ENCODE measurements at regions not wholly inside any gene's neighbourhood (a gene's known extent, or its start where the extent isn't known, plus 50 kb on each side); places are given as distances from the start of the nearest gene placed in this dataset.
"Not testable (repeated sequence)": the region's sequence is repeated elsewhere in the genome, so short reads cannot be mapped to it uniquely, and the experiment has no call there.

DNA sequence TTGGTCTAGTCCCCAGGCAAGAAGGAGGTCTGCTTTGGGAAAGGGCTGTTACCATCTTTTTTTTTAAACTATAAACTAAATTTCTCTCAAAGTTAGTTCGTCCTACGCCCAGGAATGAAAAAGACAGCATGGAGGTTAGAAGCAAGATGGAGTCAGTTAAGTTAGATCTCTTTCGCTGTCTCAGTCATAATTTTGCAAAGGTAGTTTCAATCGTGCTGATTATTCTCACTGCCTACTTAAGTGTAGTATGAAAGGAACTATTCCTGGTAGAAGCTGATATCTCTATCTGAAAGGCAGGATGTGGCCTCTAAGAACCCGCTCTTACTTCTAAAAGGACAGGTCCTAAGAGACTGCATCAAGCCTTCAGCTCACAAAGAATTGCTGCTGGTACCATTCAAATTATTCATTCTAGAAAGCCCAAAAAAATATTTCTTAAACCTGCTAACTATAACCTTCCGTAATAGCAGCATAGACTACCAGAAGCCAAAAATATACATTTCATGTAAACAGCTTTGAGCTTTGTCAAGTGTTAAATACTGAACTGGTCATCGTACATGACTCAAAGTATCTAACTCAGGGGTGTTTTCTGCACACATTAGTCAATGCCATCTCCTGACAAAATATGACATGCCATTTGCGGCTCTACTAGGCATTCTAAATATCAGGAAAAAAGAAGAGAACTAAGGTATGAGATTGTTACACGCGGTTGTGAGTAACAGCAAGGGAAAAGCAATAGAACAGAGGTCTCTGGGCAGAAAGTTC is 96.0 kb upstream of the CCDC80 start:
- DNase-seq (ENCODE audit: low spot score), result no peak

DNA sequence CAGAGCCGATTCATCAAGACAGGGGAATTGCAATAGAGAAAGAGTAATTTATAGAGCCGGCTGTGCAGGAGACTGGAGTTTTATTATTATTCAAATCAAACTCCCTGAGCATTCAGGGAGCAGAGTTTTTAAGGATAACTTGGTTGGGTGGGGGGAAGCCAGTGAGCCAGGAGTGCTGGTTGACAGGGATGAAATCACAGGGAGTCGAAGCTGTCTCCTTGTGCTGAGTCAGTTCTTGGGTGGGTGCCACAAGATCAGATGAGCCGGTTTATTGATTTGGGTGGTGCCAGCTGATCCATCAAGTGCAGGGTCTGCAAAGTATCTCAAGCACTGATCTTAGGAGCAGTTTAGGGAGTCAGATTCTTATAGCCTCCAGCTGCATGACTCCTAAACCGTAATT is 95.4 kb upstream of the CCDC80 start:
- no peak for DNase-seq (ENCODE audit: low spot score)

DNA sequence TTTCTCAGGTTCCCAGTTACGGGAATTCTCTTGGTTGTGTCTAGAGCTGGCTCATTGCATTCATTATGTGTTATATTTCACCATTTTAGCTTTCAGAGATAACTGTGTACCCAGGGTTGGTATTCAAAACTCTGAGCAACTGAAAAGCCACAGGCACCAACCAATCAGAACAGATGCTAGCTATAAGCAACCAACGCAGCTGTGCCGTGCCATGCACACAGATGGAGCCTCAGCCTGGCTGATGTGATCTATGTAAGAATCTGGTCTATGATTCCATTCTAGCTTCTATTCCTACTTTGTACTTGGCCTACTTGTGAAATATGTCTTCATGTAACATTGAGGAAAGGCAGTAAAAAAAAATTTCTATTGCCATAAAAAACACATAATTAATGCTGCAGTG is 95.0 kb upstream of the CCDC80 start:
- DNase-seq (ENCODE audit: low spot score), result no peak

DNA sequence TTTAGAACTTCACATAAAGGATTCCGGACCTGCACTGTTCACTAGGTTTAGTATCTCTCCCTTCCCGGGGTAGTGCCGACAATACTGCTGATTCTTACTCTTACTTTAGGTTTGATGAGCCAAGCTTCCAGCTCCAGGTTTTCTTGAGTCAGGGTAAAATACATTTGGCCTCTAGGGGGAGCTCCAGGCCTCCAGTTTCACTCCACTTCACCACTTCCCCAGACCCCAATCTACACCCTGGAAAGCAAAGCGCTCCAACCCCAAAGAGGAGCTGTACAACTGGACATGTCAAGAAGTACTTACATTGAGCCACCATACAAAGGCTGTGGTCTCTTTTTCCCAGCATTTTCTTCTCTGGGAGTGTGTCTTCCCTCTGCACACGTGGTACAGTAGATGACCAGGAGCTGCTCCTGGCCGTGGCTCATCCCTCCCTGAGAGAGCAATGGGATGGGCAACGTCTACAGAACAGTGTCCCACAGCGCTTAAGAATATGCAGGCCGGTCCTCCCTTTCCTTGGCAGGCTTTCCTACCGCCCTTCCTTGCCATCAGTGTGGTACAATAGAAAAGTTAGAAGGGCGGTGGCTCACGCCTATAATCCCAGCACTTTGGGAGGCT is 93.9 kb upstream of the CCDC80 start:
- DNase-seq (ENCODE audit: low spot score), result peak; percentile 61

DNA sequence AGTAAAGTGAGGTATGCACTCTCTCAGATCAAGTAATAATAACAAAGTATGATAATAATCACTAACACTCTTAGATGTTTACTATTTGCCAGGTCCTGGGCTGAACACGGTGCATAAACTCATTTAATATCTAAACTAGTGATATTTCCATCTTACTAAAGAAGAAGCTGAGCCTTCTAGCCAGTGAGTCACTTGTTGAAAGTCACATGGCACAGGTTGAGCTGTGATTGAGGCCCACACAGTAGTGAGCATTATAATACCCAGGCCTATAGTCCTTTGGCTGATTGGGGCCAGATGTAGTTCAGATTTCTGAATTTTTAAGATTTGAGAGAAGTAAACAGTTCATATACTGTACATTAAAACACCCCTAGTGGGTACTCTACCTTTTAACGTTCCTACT is 93.2 kb upstream of the CCDC80 start:
- no peak for DNase-seq (ENCODE audit: low spot score)

DNA sequence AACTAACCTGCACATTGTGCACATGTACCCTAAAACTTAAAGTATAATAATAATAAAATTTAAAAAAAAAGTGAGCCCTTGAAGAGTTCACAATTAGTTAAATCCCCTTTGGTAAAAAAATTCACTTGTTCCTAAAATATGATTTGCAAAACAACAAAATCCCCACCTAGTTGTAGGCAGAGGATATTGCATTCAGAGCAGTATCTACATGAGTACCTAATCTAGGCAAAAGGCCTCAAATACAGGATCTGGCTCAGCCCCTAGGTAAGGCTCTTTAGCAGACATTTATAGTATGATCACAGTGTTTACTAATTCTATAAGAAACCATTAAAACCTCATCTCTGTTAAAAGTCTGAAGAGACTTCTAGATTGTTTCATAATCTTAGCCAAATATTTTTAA is 89.3 kb upstream of the CCDC80 start:
- no peak for DNase-seq (ENCODE audit: low spot score)

DNA sequence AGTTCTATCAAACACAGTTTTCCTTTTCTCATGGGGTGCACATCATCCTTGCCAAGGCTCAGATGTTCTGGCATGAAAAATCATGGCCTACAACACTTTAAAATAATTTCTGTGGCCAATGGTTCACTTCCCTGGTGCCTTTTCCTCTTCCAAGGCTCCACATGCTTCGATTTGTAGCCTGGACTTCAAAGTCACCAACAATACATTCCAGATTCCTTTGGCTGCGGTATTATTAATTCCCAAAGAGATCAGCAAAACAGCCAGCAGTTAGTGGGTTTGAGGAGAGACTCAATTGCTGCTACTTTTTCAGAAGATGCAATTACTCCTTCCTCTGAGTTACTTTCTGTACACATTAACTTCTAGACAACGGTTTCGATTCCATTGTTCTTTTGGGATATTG is 80.3 kb upstream of the CCDC80 start:
- no peak for DNase-seq (ENCODE audit: low spot score)

DNA sequence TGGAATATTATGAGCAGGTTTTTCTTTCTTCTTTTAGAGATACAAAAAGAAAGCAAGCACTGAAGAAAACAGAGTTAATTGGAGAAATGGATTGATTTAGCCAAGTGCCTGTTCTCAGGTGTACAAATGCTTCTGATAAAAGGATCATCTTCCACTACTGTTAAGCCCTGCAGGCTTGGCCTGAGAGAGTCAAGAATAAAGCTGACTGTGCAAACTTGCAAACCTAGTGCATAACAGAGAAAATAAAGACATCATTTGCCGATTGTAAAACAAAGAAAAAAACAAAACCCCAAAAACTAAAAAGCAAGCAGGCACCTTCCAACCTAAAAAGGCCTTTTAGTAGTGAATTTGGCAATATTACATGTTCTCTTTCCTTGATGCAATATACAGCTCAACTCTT is 78.0 kb upstream of the CCDC80 start:
- no peak for DNase-seq (ENCODE audit: low spot score)

DNA sequence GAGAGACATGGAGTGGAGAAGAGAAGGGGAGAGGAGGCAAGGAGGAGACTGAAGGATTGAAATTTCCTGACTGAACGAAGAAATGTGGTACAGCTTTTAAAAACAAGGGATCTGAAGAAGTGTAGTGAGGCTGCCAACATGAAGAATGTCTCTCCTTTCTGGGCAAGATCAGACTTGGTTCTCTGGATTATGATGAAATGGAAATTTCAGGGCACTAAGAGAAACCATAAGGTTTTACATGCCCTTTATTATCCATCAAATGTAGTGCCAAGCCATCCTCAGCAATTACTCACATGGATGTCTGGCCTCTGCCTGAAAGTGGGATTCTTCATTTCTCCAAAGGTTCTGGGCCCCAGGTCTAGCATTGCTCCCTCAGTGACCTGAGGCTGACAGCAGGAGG is 77.6 kb upstream of the CCDC80 start:
- no peak for DNase-seq (ENCODE audit: low spot score)

DNA sequence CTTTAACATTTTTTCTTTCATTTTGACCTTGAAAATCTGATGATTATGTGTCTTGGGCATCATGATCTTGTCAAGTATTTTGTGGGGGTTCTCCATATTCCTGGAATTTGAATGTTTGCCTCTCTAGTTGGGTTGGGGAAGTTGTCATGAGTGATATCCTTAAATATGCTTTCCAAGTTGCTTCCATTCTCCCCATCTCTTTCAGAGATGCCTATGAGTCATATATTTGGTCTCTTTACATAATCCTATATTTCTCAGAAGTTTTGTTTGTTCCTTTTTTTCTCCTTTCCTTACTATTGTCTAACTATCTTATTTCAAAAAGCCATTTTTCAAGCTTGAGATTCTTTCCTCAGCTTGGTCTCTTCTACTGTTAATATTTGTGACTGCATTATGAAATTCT is 69.0 kb upstream of the CCDC80 start:
- no peak for DNase-seq (ENCODE audit: low spot score)

DNA sequence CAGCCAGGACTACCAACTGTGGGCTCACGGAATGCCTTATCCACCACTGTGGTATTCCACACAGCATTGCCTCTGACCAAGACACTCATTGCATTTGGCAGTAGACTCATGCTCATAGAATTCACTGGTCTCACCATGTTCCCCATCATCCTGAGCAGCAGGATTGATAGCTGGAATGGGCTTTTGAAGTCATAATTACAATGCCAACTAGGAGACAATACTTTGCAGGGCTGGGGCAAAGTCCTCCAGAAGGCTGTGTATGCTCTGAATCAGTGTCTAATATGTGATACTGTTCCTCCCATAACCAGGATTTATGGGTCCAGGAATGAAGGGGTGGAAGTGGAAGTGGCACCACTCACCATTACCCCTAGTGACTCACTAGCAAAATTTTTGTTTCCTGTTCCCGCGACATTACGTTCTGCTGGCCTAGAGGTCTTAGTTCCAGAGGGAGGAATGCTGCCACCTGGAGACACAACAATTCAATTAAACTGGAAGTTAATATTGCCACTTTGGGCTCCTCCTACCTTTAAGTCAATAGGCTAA is 58.6 kb upstream of the CCDC80 start:
- peak; percentile 59 for DNase-seq (ENCODE audit: low spot score)

DNA sequence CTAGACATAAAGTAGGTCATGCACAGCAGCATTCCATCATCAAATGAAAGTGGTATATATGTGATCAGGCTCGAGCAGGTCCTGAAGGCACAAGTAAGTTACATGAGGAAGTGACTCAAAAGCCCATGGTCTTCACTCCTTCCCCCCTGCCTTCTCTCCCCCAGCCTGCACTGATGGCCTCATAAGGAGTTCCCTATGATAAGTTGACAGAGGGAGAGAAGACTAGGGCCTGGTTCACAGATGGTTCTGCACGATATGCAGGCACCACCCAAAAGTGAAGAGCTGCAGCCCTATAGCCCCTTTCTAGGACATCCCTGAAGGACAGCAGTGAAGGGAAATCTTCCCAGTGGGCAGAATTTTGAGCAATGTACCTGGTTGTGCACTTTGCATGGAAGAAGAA is 57.5 kb upstream of the CCDC80 start:
- not testable (repeated sequence) for DNase-seq (ENCODE audit: low spot score)

DNA sequence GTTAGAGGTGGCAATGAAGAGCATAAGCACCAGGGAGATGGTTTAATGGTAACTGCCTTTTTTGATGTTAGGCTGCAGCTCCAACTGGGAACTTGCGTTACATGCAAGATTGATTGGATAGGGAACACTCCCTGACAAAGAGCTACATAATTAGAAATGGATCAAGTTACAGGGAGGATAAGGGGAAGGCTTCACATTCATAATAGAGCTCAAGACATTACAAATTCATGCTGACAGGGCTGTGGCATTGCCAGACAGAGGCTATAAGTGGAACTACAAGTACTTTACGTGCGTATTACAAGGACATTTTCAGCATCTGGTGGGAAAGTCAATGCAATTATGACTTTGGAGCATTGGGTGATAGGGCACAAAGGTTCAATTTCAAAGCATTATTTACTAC is 55.3 kb upstream of the CCDC80 start:
- DNase-seq (ENCODE audit: low spot score), result not testable (repeated sequence)

DNA sequence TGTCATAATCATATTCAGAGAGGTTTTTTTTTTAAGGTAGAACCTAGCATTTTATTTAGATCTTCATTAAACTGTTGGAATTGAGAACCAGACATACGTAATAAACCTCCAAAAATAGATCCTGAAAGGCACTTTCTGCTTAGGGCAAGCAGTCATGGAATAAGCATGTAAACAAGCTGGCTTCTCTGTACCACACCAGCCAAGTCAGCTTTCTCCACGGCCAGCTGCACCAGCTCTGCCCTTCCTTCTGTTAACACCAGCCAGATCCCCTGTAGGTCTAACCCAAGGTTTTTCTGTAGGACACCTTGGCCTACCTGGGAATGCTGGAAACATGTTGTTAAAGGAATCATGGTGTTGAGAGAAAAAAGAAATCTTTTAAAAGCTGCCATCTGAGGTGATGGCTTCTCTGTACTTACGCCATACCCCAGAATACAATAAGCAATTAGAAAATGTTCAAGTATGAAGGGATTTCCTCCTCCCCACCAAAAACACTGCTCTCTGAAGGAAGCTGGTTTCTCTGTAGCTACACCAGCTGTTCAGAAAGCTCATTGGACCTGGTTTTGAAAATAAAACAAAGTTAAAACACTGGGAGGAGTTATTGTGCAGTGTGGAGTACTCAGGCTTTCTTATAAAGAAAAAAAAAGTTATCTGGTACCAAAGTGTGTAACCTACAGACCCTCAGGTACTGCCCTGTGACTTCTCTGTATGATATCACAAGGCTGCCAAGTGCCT is 54.6 kb upstream of the CCDC80 start:
- DNase-seq (ENCODE audit: low spot score), result not testable (repeated sequence)

DNA sequence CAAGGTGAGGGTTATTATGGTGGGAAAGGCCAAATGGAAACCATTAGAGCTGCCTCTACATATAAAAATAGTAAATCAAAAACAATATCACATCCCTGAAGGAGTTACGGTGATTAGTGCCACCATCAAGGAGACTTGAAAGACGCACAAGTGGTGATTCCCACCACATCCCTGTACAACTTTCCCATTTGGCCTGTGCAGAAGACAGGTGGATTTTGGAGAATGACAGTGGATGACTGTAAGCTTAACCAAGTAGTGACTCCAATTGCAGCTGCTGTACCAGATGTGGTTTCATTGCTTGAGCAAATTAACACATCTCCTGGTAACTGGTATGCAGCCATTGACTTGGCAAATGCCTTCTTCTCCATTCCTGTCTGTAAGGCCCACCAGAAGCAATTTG is 54.0 kb upstream of the CCDC80 start:
- not testable (repeated sequence) for DNase-seq (ENCODE audit: low spot score)

DNA sequence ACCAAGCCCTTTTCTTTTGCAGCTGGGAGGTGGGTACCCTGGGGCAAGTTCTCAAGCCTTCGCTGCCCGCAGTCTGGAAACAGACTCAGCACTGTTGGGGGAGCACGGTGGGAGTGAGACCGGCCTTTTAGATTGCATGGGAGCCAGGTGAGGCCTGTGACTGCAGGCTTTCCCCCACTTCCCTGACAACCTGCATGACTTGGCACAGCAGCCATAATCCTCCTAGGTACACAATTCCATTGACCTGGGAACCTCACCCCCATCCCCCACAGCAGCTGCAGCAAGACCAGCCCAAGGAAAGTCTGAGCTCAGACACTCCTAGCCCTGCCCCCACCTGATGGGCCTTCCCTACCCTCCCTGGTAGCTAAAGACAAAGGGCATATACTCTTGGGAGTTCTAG is 52.2 kb upstream of the CCDC80 start:
- DNase-seq (ENCODE audit: low spot score), result no peak
